ENCODE measurements at regions not wholly inside any gene's neighbourhood (a gene's known extent, or its start where the extent isn't known, plus 50 kb on each side); places are given as distances from the start of the nearest gene placed in this dataset.

- no peak overlapping the region for H3K4me3 ChIP-seq (ENCODE audit: low read length)
- H3F3A ChIP-seq (ENCODE audit: insufficient read depth, low read length, poor library complexity, severe bottlenecking) = no peaks in the 10 kb centered on the region
- H3K27me3 ChIP-seq (ENCODE audit: insufficient read depth, low read depth, low read length) = no peaks in the 10 kb centered on the region
- no peak overlapping the region for H3K27ac ChIP-seq (ENCODE audit: low read length)
- no peaks in the 10 kb centered on the region for H4K20me1 ChIP-seq (ENCODE audit: insufficient read depth)
- no peak overlapping the region for H3K9ac ChIP-seq (ENCODE audit: low read length)
- H3K9me3 ChIP-seq (ENCODE audit: low read length) = no peaks in the 10 kb centered on the region
- no peaks in the 10 kb centered on the region for H3K79me2 ChIP-seq (replicated peaks; ENCODE audit: insufficient read depth, low read length)
- H3K36me3 ChIP-seq (ENCODE audit: insufficient read depth, low read length) = no peaks in the 10 kb centered on the region
- H3K4me2 ChIP-seq (ENCODE audit: low read length) = no peak overlapping the region
- TF ChIP-seq EZH2 (IDR thresholded peaks at IDR 0.05; ENCODE audit: borderline replicate concordance, insufficient read depth, low read length, poor library complexity, severe bottlenecking) (no peak), MXI1 (conservative IDR thresholded peaks at IDR 0.05; ENCODE audit: poor library complexity, severe bottlenecking) (no peak), REST (IDR thresholded peaks at IDR 0.05; ENCODE audit: borderline replicate concordance) (no peak), SMC3 (conservative IDR thresholded peaks at IDR 0.05; ENCODE audit: poor library complexity) (no peak), CTCF (IDR thresholded peaks at IDR 0.05; ENCODE audit: poor library complexity, severe bottlenecking) (no peak), RAD21 (conservative IDR thresholded peaks at IDR 0.05) (no peak), EP300 (conservative IDR thresholded peaks at IDR 0.05; ENCODE audit: poor library complexity, severe bottlenecking) (no peak)
- no peak overlapping the region for H2AFZ ChIP-seq (ENCODE audit: low read depth, low read length)
- no peaks in the 10 kb centered on the region for H3K9me2 ChIP-seq (ENCODE audit: insufficient read depth, low read length)
Measured at GRCh38 chr5:171712616-171713015, 73.0 kb upstream of the SMIM23 start.

- Histone ChIP-seq H3K4me2 (ENCODE audit: low read length) (no peak overlapping the region), H3K4me3 (ENCODE audit: low read length) (no peak overlapping the region), H3K9ac (ENCODE audit: low read length) (no peak overlapping the region), H3K9me3 (ENCODE audit: low read length) (no peaks in the 10 kb centered on the region), H3K27me3 (ENCODE audit: insufficient read depth, low read depth, low read length) (no peaks in the 10 kb centered on the region), H3K9me2 (ENCODE audit: insufficient read depth, low read length) (no peaks in the 10 kb centered on the region), H3K79me2 (replicated peaks; ENCODE audit: insufficient read depth, low read length) (no peaks in the 10 kb centered on the region), H3F3A (ENCODE audit: insufficient read depth, low read length, poor library complexity, severe bottlenecking) (no peaks in the 10 kb centered on the region), H3K27ac (ENCODE audit: low read length) (no peak overlapping the region), H4K20me1 (ENCODE audit: insufficient read depth) (no peaks in the 10 kb centered on the region), H3K36me3 (ENCODE audit: insufficient read depth, low read length) (no peaks in the 10 kb centered on the region), H2AFZ (ENCODE audit: low read depth, low read length) (no peak overlapping the region)
- TF ChIP-seq MXI1 (conservative IDR thresholded peaks at IDR 0.05; ENCODE audit: poor library complexity, severe bottlenecking) (no peak), POLR2AphosphoS5 (IDR thresholded peaks at IDR 0.05) (no peak), SMC3 (conservative IDR thresholded peaks at IDR 0.05; ENCODE audit: poor library complexity) (no peak), TAF1 (IDR thresholded peaks at IDR 0.05; ENCODE audit: low read depth) (no peak), REST (IDR thresholded peaks at IDR 0.05; ENCODE audit: borderline replicate concordance) (no peak), CTCF (IDR thresholded peaks at IDR 0.05; ENCODE audit: poor library complexity, severe bottlenecking) (no peak), EP300 (conservative IDR thresholded peaks at IDR 0.05; ENCODE audit: poor library complexity, severe bottlenecking) (no peak), RAD21 (conservative IDR thresholded peaks at IDR 0.05) (no peak), EZH2 (IDR thresholded peaks at IDR 0.05; ENCODE audit: borderline replicate concordance, insufficient read depth, low read length, poor library complexity, severe bottlenecking) (no peak)
Measured at GRCh38 chr5:171713152-171713551, 72.5 kb upstream of the SMIM23 start.

All from neural cell (in vitro differentiated cells).